Gastrocnemius medialis (tissue), 4 donors: ENCODE measurements at regions not wholly inside any gene's neighbourhood (a gene's known extent, or its start where the extent isn't known, plus 50 kb on each side); places are given as distances from the start of the nearest gene placed in this dataset.

ENCODE experiments used
- ATAC-seq, 2 donors: fragments of 150-250 bp; one replicate each; pipeline ENCODE4 v1.9.1; 2016
- DNase-seq, 2 donors: peaks; one replicate each; pipeline ENCODE4 v3.0.0-alpha.2; 2019
- H3K27ac ChIP-seq, 4 donors: fragments of 200-600 bp; sonication (generic); 1 replicate in 1 of 4; 2 replicates in 3 of 4; pipeline ENCODE4 v1.5.1; 2016 to 2018; ENCODE audit warnings: mild to moderate bottlenecking in 2 of 4, moderate library complexity in 1 of 4
- H3K27me3 ChIP-seq, 3 donors: fragments of 200-600 bp; sonication (generic) in 2 of 3; 1 replicate in 1 of 3; 2 replicates in 2 of 3; pipeline versions ENCODE4 v1.5.1 to v1.6.0; 2016 to 2019; ENCODE audit warnings: mild to moderate bottlenecking in 1 of 3, moderate library complexity in 1 of 3
- H3K36me3 ChIP-seq, 2 donors: fragments of 200-600 bp; sonication (generic) in 1 of 2; one replicate each; pipeline ENCODE4 v1.5.1; 2017 to 2018
- H3K4me1 ChIP-seq, 2 donors: fragments of 200-600 bp; sonication (generic) in 1 of 2; one replicate each; pipeline ENCODE4 v1.5.1; 2016 to 2017; ENCODE audit warnings: mild to moderate bottlenecking in 2 of 2
- H3K4me3 ChIP-seq, 4 donors: fragments of 200-600 bp; sonication (generic) in 3 of 4; 1 replicate in 1 of 4; 2 replicates in 3 of 4; pipeline ENCODE4 v1.5.1; 2016 to 2019; ENCODE audit warnings: mild to moderate bottlenecking in 2 of 4
- H3K9me3 ChIP-seq, 3 donors: fragments of 200-600 bp; sonication (generic) in 2 of 3; 1 replicate in 1 of 3; 2 replicates in 2 of 3; pipeline ENCODE4 v1.5.1; 2016 to 2019
- POLR2A ChIP-seq, 2 donors: fragments of 450-650 bp; IDR thresholded peaks; one replicate each; pipeline ENCODE4 v1.6.1; 2017; ENCODE audit warnings: antibody characterized with exemption in 2 of 2, mild to moderate bottlenecking in 2 of 2, moderate library complexity in 2 of 2
- in situ Hi-C, 4 donors: fragments of 200-750 bp; cut with MboI; loops; one replicate each; pipeline versions ENCODE4 v1.15.0 to v1.8.0; 2017; ENCODE audit warnings: low sequenced_read_pairs in 4 of 4
- intact Hi-C: fragments of 100-400 bp; cut with DNase I; formaldehyde crosslinking; loops from one replicate; pipeline ENCODE4 v1.15.1; 2023; ENCODE audit warnings: low total_unique reads
- TF ChIP-seq, protein P1 (sequence below), 5 experiments: fragments of 450-650 bp in 3 of 5; fragments of 200-600 bp in 2 of 5; sonication (generic) in 2 of 5; IDR thresholded peaks in 4 of 5; conservative IDR thresholded peaks in 1 of 5; 1 replicate in 4 of 5; 2 replicates in 1 of 5; pipeline ENCODE4 v1.5.1; 2016 to 2019; ENCODE audit warnings: antibody characterized with exemption in 5 of 5, mild to moderate bottlenecking in 3 of 5, moderate library complexity in 3 of 5

DNA sequence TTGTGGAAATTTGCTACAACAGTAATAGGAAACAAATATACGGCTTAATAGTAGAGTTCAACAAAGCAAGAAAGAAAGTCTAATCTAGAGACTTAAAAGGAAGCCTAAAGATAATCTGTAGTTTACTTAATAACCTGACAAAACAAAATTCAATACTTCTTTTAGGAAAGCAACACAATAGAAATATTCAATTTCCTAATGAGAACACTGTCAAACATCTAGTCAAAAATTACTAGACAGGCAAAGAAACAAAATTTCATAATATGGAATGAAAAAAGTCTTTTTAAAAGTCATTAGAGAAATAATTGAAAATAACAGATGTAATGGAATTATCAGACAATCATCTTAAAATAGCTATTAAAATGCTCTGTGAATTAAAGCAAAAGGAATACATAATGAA is 692.5 kb upstream of the ADAMTS16 start:
- in situ Hi-C loops (no loop called here), intact Hi-C loops (no loop called here)
- H3K4me3 ChIP-seq = no peak overlapping the region
- ATAC-seq (no peak), DNase-seq (no peak)
- no peaks in the 10 kb centered on the region for H3K27me3 ChIP-seq
- no peaks in the 10 kb centered on the region for H3K36me3 ChIP-seq
- H3K27ac ChIP-seq = no peak overlapping the region
- no peak for TF ChIP-seq POLR2A (IDR thresholded peaks at IDR 0.05)
- TF ChIP-seq, protein P1, sequence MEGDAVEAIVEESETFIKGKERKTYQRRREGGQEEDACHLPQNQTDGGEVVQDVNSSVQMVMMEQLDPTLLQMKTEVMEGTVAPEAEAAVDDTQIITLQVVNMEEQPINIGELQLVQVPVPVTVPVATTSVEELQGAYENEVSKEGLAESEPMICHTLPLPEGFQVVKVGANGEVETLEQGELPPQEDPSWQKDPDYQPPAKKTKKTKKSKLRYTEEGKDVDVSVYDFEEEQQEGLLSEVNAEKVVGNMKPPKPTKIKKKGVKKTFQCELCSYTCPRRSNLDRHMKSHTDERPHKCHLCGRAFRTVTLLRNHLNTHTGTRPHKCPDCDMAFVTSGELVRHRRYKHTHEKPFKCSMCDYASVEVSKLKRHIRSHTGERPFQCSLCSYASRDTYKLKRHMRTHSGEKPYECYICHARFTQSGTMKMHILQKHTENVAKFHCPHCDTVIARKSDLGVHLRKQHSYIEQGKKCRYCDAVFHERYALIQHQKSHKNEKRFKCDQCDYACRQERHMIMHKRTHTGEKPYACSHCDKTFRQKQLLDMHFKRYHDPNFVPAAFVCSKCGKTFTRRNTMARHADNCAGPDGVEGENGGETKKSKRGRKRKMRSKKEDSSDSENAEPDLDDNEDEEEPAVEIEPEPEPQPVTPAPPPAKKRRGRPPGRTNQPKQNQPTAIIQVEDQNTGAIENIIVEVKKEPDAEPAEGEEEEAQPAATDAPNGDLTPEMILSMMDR (IDR thresholded peaks at IDR 0.05 in 4 of 5, conservative IDR thresholded peaks at IDR 0.05 in 1 of 5) = no peak
- peaks cover 0 to 8% (median 0%) of the 10 kb centered on the region in 3 donors for H3K9me3 ChIP-seq
- H3K4me1 ChIP-seq = no peaks in the 10 kb centered on the region

DNA sequence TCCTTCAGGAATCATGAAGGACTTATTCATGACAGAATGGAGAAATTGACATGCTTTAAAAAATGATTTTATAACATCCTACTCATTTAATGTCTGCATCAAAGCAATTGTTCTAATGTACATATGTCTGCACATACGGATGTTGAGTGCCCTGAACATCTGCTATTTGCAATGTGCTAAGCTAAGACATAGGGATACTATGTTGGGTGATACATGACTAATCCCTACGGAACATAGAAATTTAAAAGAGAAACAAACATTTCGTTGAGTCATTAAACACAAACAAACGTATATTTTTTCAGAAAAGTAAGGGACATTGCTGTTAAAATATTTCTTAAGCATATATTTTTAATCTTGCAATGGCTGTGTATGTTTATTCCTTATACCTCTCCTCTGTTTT is 686.5 kb upstream of the ADAMTS16 start:
- no peak overlapping the region for H3K4me3 ChIP-seq
- no peaks in the 10 kb centered on the region for H3K9me3 ChIP-seq
- DNase-seq (no peak), ATAC-seq (no peak)
- intact Hi-C loops = no loop called here
- TF ChIP-seq, protein P1 (IDR thresholded peaks at IDR 0.05 in 4 of 5, conservative IDR thresholded peaks at IDR 0.05 in 1 of 5) = no peak
- TF ChIP-seq POLR2A (IDR thresholded peaks at IDR 0.05) = no peak
- H3K27ac ChIP-seq = no peak overlapping the region
- in situ Hi-C loops = no loop called here
- no peaks in the 10 kb centered on the region for H3K36me3 ChIP-seq
- no peaks in the 10 kb centered on the region for H3K27me3 ChIP-seq
- no peaks in the 10 kb centered on the region for H3K4me1 ChIP-seq

DNA sequence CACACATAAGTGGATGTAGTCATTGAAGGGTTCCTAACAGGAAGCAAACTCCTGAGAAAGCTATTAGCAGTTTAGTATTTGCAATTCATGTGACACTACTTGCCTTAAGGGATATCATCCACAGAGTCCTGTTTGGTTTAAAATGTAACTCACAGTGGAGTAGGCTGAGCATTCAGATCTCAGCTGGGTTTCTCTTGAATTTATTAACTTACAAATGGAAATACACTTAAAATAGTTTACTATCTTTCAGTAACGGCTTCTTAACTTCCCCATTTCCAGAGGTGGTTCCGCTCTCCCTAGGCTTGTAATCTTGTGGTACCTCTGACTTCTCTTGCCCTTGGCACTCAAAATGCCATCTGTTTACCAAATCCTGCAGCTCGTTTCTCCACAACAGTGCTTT is 660.7 kb upstream of the ADAMTS16 start:
- no peak for DNase-seq
- Histone ChIP-seq H3K4me1 (no peaks in the 10 kb centered on the region), H3K4me3 (no peak overlapping the region), H3K27ac (no peak overlapping the region), H3K27me3 (no peaks in the 10 kb centered on the region), H3K9me3 (no peaks in the 10 kb centered on the region), H3K36me3 (no peaks in the 10 kb centered on the region)
- in situ Hi-C loops = no loop called here
- TF ChIP-seq POLR2A (IDR thresholded peaks at IDR 0.05) = no peak
- TF ChIP-seq, protein P1 (IDR thresholded peaks at IDR 0.05 in 4 of 5, conservative IDR thresholded peaks at IDR 0.05 in 1 of 5) = no peak
- ATAC-seq = no peak
- intact Hi-C loops = no loop called here

DNA sequence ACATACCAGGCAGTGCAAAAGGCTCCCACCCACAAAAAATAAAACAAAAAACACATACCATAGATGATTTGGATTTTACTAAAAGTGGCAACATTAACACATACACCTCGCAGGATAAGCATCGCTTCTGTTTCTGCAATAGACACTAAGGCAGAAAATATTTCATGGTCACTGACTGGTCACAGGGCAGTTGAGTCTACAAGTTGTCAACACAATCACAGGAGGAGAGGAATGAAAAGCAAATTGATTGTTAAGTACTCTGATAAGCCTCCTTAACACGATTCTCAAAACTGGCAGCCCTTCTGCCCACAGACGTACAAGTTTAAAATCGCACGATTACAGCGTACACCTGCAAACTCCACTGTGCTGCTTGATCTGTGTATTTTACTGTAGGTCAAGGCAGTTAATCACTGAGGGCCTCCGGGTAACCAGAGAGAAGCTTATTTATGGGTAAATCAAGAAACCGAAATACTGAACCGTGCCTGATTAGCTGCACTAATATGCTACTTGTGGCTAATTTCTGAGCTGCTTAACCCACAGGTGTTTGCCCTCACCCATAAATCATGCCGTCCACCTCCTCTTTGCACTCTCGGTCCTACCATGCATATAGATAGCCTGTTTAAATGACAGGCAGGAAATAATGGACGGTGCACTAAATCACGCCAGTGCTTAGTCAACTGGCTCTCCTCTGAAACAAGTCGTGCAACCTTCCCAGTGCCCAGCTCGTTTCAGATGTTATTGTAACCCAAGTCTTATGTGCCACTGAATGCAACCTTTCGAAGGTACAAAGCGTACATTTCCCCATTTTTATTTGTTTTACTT is 659.4 kb upstream of the ADAMTS16 start:
- intact Hi-C loops (no loop called here), in situ Hi-C loops (no loop called here)
- H3K27ac ChIP-seq = no peak overlapping the region
- ATAC-seq (no peak), DNase-seq (no peak)
- H3K4me1 ChIP-seq = no peaks in the 10 kb centered on the region
- H3K4me3 ChIP-seq = no peak overlapping the region
- H3K36me3 ChIP-seq = no peaks in the 10 kb centered on the region
- no peaks in the 10 kb centered on the region for H3K9me3 ChIP-seq
- no peaks in the 10 kb centered on the region for H3K27me3 ChIP-seq
- TF ChIP-seq, protein P1 (IDR thresholded peaks at IDR 0.05 in 4 of 5, conservative IDR thresholded peaks at IDR 0.05 in 1 of 5) = no peak
- no peak for TF ChIP-seq POLR2A (IDR thresholded peaks at IDR 0.05)

DNA sequence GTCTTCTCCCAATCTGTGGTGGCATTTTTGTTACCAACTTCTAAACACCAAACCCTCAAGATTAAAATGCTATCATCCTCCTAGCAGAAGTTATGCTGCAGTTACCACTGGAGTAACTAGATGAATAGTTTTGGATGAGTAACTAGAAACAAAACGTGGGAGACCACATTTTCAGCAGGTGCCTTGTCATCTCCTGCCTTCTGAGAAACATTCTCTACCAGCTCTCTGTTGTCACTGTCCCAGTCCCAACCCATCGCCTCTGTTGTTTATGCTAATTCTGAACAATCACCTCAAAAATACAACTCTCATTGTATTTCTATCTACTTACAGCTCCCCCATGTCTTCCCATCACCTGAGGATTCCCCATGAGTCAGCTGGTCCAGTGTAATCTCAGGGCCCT is 652.5 kb upstream of the ADAMTS16 start:
- Histone ChIP-seq H3K4me1 (no peaks in the 10 kb centered on the region), H3K36me3 (no peaks in the 10 kb centered on the region), H3K27me3 (no peaks in the 10 kb centered on the region), H3K4me3 (no peak overlapping the region), H3K9me3 (no peaks in the 10 kb centered on the region), H3K27ac (no peak overlapping the region)
- ATAC-seq (no peak), DNase-seq (no peak)
- intact Hi-C loops (no loop called here), in situ Hi-C loops (no loop called here)
- TF ChIP-seq POLR2A (IDR thresholded peaks at IDR 0.05) = no peak
- TF ChIP-seq, protein P1 (IDR thresholded peaks at IDR 0.05 in 4 of 5, conservative IDR thresholded peaks at IDR 0.05 in 1 of 5) = no peak
